OCI-LY7 (cell line): ENCODE measurements at regions not wholly inside any gene's neighbourhood (a gene's known extent, or its start where the extent isn't known, plus 50 kb on each side); places are given as distances from the start of the nearest gene placed in this dataset.

ENCODE experiments used
- BruUV-seq: library from RNA; stranded (reverse); fragments of 400-500 nt; replicated peaks from 2 replicates; lab custom pipeline; 2021; lab: Mats Ljungman, UMichigan
- CTCF ChIA-PET: fragments of 300-600 bp; sonication (Branson Sonifier 250); formaldehyde crosslinking; loops from one replicate; lab custom pipeline; 2022; ENCODE audit warnings: antibody characterized with exemption; ENCODE audit not compliant: unreplicated experiment; lab: Charles Lee
- POLR2A ChIA-PET: fragments of 300-600 bp; sonication (Branson Sonifier 250); formaldehyde crosslinking; loops from one replicate; lab custom pipeline; 2022; ENCODE audit warnings: antibody characterized with exemption; lab: Charles Lee
- DNase-seq: peaks from one replicate; pipeline ENCODE4 v3.0.0-alpha.2; 2015; ENCODE audit warnings: low spot score
- H2AFZ ChIP-seq: fragments of 200-600 bp; sonication (generic), shearing (Covaris generic); 2 replicates; pipeline ENCODE4 v1.6.1; 2014; ENCODE audit warnings: mild to moderate bottlenecking, antibody characterized with exemption, low read length, moderate library complexity
- H3K27ac ChIP-seq: fragments of 200-600 bp; sonication (generic); 2 replicates; pipeline ENCODE4 v1.5.1; 2014; ENCODE audit warnings: mixed run types, low read depth, mild to moderate bottlenecking, moderate library complexity, low read length, inconsistent platforms; ENCODE audit not compliant: poor library complexity, severe bottlenecking
- H3K36me3 ChIP-seq: fragments of 200-600 bp; sonication (generic); 2 replicates; pipeline ENCODE4 v1.6.1; 2014; ENCODE audit warnings: mild to moderate bottlenecking, antibody characterized with exemption, low read length, moderate library complexity, mixed read lengths; ENCODE audit not compliant: insufficient read depth
- H3K4me1 ChIP-seq: fragments of 200-600 bp; sonication (generic); 2 replicates; pipeline ENCODE4 v1.5.1; 2014; ENCODE audit warnings: mild to moderate bottlenecking, low read length; ENCODE audit not compliant: insufficient read depth, poor library complexity, severe bottlenecking
- H3K4me2 ChIP-seq: fragments of 200-600 bp; sonication (generic); 2 replicates; pipeline ENCODE4 v1.6.1; 2014; ENCODE audit warnings: mild to moderate bottlenecking, low read length
- H3K4me3 ChIP-seq: fragments of 200-600 bp; sonication (generic); 2 replicates; pipeline ENCODE4 v1.5.1; 2014; ENCODE audit warnings: mild to moderate bottlenecking, low read depth, low read length; ENCODE audit not compliant: poor library complexity, severe bottlenecking
- H3K79me2 ChIP-seq: fragments of 200-600 bp; sonication (generic); 2 replicates; pipeline ENCODE4 v1.6.1; 2016; ENCODE audit warnings: low read depth, mild to moderate bottlenecking, low read length, moderate library complexity, mixed read lengths; ENCODE audit not compliant: insufficient read depth
- H3K9me2 ChIP-seq: fragments of 200-600 bp; sonication (generic); 2 replicates; pipeline ENCODE4 v1.6.1; 2016; ENCODE audit warnings: mild to moderate bottlenecking, low read length, mixed read lengths; ENCODE audit not compliant: insufficient read depth
- H3K9me3 ChIP-seq: fragments of 200-600 bp; sonication (generic); 2 replicates; pipeline ENCODE4 v1.6.1; 2014; ENCODE audit warnings: mild to moderate bottlenecking, mixed run types, low read length, mixed read lengths
- H4K20me1 ChIP-seq: fragments of 200-600 bp; sonication (generic); 2 replicates; pipeline ENCODE4 v1.6.1; 2014; ENCODE audit warnings: mild to moderate bottlenecking, antibody characterized with exemption, low read length, moderate library complexity, mixed read lengths; ENCODE audit not compliant: insufficient read depth
- CTCF ChIP-seq: fragments of 200-600 bp; sonication (generic); conservative IDR thresholded peaks from 2 replicates; pipeline ENCODE4 v1.5.1; 2014; ENCODE audit warnings: mild to moderate bottlenecking, antibody characterized with exemption, low read length, moderate library complexity, mixed read lengths
- EZH2phosphoT487 ChIP-seq: fragments of 200-600 bp; sonication (generic); IDR thresholded peaks from 2 replicates; pipeline ENCODE4 v1.6.1; 2018; ENCODE audit warnings: low read depth, borderline replicate concordance, mild to moderate bottlenecking, mixed run types, antibody characterized with exemption, low read length, moderate library complexity, mixed read lengths
- intact Hi-C: fragments of 100-400 bp; cut with micrococcal nuclease; formaldehyde crosslinking; loops from one replicate; pipeline ENCODE4 v1.10.0; 2022; ENCODE audit not compliant: unreplicated experiment

GRCh38 chr6:154592199-154592860, 81.8 kb upstream of the CNKSR3 start:
- no peak for TF ChIP-seq EZH2phosphoT487
- Histone ChIP-seq H3K79me2 (no peaks in the 10 kb centered on the region), H3K9me2 (no peaks in the 10 kb centered on the region), H3K4me3 (no peak overlapping the region), H3K36me3 (no peaks in the 10 kb centered on the region), H3K9me3 (no peaks in the 10 kb centered on the region), H2AFZ (no peak overlapping the region), H3K4me1 (no peaks in the 10 kb centered on the region), H3K27ac (no peak overlapping the region), H4K20me1 (no peaks in the 10 kb centered on the region), H3K4me2 (no peak overlapping the region)
- no TSS peak for BruUV-seq
- intact Hi-C loops: no loop called here
- DNase-seq: no peak
- ChIA-PET CTCF (no interaction called here), POLR2A (interaction anchor here (0.5 to 1.2 kb wide), 2 partner anchors 42 to 452 kb away, joined by 3 to 6 read pairs; no protein-coding TSS in a partner anchor)

GRCh38 chr6:154593122-154593521, 82.6 kb upstream of the CNKSR3 start:
- Histone ChIP-seq H2AFZ (no peak overlapping the region), H3K36me3 (no peaks in the 10 kb centered on the region), H3K9me3 (no peaks in the 10 kb centered on the region), H3K9me2 (no peaks in the 10 kb centered on the region), H4K20me1 (no peaks in the 10 kb centered on the region), H3K4me3 (no peak overlapping the region), H3K4me1 (no peaks in the 10 kb centered on the region), H3K27ac (no peak overlapping the region), H3K4me2 (no peak overlapping the region), H3K79me2 (no peaks in the 10 kb centered on the region)
- TF ChIP-seq EZH2phosphoT487 (no peak), CTCF (no peak)
- ChIA-PET CTCF (no interaction called here), POLR2A (interaction anchor here (0.5 to 1.2 kb wide), 2 partner anchors 43 to 451 kb away, joined by 3 to 6 read pairs; no protein-coding TSS in a partner anchor)
- BruUV-seq: no TSS peak
- DNase-seq: no peak
- intact Hi-C loops: no loop called here

- no peaks in the 10 kb centered on the region for H3K79me2 ChIP-seq
- no peaks in the 10 kb centered on the region for H3K4me1 ChIP-seq
- no TSS peak for BruUV-seq
- TF ChIP-seq EZH2phosphoT487: no peak
- TF ChIP-seq CTCF: no peak
- intact Hi-C loops: no loop called here
- no peak overlapping the region for H3K27ac ChIP-seq
- POLR2A ChIA-PET: interaction anchor here (0.7 to 1.9 kb wide), 4 partner anchors 7 to 27 kb away, joined by 3 to 5 read pairs (median 3); no protein-coding TSS in a partner anchor
- H3K36me3 ChIP-seq: no peaks in the 10 kb centered on the region
- H2AFZ ChIP-seq: no peak overlapping the region
- no peaks in the 10 kb centered on the region for H4K20me1 ChIP-seq
- CTCF ChIA-PET: no interaction called here
- H3K4me3 ChIP-seq: no peak overlapping the region
- H3K9me3 ChIP-seq: no peaks in the 10 kb centered on the region
- no peak overlapping the region for H3K4me2 ChIP-seq
- H3K9me2 ChIP-seq: no peaks in the 10 kb centered on the region
- no peak for DNase-seq
These were observed 84.2 kb upstream of the CNKSR3 start for GRCh38 chr6:154594496-154595198.
